HCT116 (cell line): ENCODE measurements at regions not wholly inside any gene's neighbourhood (a gene's known extent, or its start where the extent isn't known, plus 50 kb on each side); places are given as distances from the start of the nearest gene placed in this dataset.

Experiments used
- ATAC-seq: fragments of 200-7000 bp; cut with Tn5 transposase; 2 replicates; pipeline ENCODE4 v1.9.1; 2020; ENCODE audit warnings: mild to moderate bottlenecking, moderate library complexity
- BruUV-seq: library from RNA; stranded (reverse); fragments of 400-500 nt; replicated peaks from 2 replicates; lab custom pipeline; 2021; lab: Mats Ljungman, UMichigan
- CTCF ChIA-PET: fragments of 300-600 bp; sonication (Branson Sonifier 250); formaldehyde crosslinking; loops from one replicate; lab custom pipeline; 2021; ENCODE audit warnings: antibody characterized with exemption; lab: Charles Lee
- POLR2A ChIA-PET: fragments of 300-600, 350-600 bp; sonication (Branson Sonifier 250); formaldehyde crosslinking; loops from one replicate; lab custom pipeline; 2021; ENCODE audit warnings: antibody characterized with exemption; lab: Charles Lee
- RAD21 ChIA-PET, 2 experiments: fragments of 300-600 bp; sonication (Branson Sonifier 250); formaldehyde crosslinking; loops; one replicate each; lab custom pipeline; 2023; ENCODE audit warnings: low total read pairs in 2 of 2; ENCODE audit not compliant: uncharacterized antibody in 2 of 2, unreplicated experiment in 2 of 2, low non-redundant PET in 1 of 2; lab: Charles Lee
- DNase-seq: peaks from one replicate; pipeline ENCODE4 v3.0.0-alpha.2; 2010; ENCODE audit warnings: low read depth, low spot score
- H2AFZ ChIP-seq: fragments of 200-600 bp; shearing (Covaris generic), sonication (generic); 2 replicates; pipeline ENCODE4 v1.6.1; 2017; ENCODE audit warnings: low read depth, mixed run types, mixed read lengths, antibody characterized with exemption, low read length; ENCODE audit not compliant: poor library complexity, severe bottlenecking
- H3K27ac ChIP-seq: 2 replicates; pipeline ENCODE4 v1.5.1; 2012; ENCODE audit warnings: low read depth, low read length
- H3K27me3 ChIP-seq: fragments of 200-600 bp; sonication (generic); 2 replicates; pipeline ENCODE4 v1.6.1; 2016; ENCODE audit warnings: mixed run types, low read length, mixed read lengths; ENCODE audit not compliant: insufficient read depth
- H3K36me3 ChIP-seq, 2 experiments: fragments of 200-500 bp in 1 of 2; fragments of 200-600 bp in 1 of 2; sonication (Bioruptor generic) in 1 of 2; sonication (generic) in 1 of 2; 2 replicates each; pipeline versions ENCODE4 v1.5.1 to v1.6.1; 2014 to 2016; ENCODE audit warnings: low read length in 2 of 2, inconsistent platforms in 1 of 2, mixed read lengths in 1 of 2, mixed run types in 1 of 2; ENCODE audit not compliant: insufficient read depth in 2 of 2, control insufficient read depth in 1 of 2
- H3K4me1 ChIP-seq, 2 experiments: fragments of 200-600 bp in 1 of 2; sonication (generic) in 1 of 2; 2 replicates each; pipeline versions ENCODE4 v1.5.1 to v1.6.1; 2012 to 2017; ENCODE audit warnings: low read length in 2 of 2, inconsistent platforms in 1 of 2, mild to moderate bottlenecking in 1 of 2, mixed read lengths in 1 of 2, mixed run types in 1 of 2, moderate library complexity in 1 of 2; ENCODE audit not compliant: insufficient read depth in 2 of 2, control insufficient read depth in 1 of 2
- H3K4me2 ChIP-seq: fragments of 200-600 bp; sonication (generic); 2 replicates; pipeline ENCODE4 v1.6.1; 2017; ENCODE audit warnings: mixed run types, low read length, mixed read lengths
- H3K4me3 ChIP-seq, 2 experiments: fragments of 200-600 bp in 1 of 2; sonication (generic) in 1 of 2; replicated peaks in 1 of 2; 2 replicates each; pipeline ENCODE4 v1.5.1; 2011 to 2016; ENCODE audit warnings: low read length in 2 of 2, control low read depth in 1 of 2, low read depth in 1 of 2, mild to moderate bottlenecking in 1 of 2, mixed read lengths in 1 of 2, mixed run types in 1 of 2
- H3K79me2 ChIP-seq: fragments of 200-600 bp; sonication (generic); 2 replicates; pipeline ENCODE4 v1.6.1; 2017; ENCODE audit warnings: mild to moderate bottlenecking, mixed run types, low read length, moderate library complexity, mixed read lengths; ENCODE audit not compliant: insufficient read depth
- H3K9ac ChIP-seq: fragments of 200-600 bp; sonication (generic); 2 replicates; pipeline ENCODE4 v1.6.1; 2016; ENCODE audit warnings: low read length, mixed read lengths
- H3K9me2 ChIP-seq: fragments of 200-600 bp; sonication (generic), shearing (Covaris generic); 2 replicates; pipeline ENCODE4 v1.6.1; 2017; ENCODE audit warnings: mixed run types, mild to moderate bottlenecking, moderate library complexity; ENCODE audit not compliant: insufficient read depth
- H3K9me3 ChIP-seq, 2 experiments: fragments of 200-500 bp in 1 of 2; fragments of 200-600 bp in 1 of 2; sonication (Bioruptor generic) in 1 of 2; sonication (generic) in 1 of 2; 2 replicates each; pipeline ENCODE4 v1.6.1; 2014 to 2017; ENCODE audit warnings: low read length in 2 of 2, mixed read lengths in 2 of 2, inconsistent platforms in 1 of 2, low read depth in 1 of 2, mild to moderate bottlenecking in 1 of 2, mixed run types in 1 of 2, moderate library complexity in 1 of 2; ENCODE audit not compliant: control insufficient read depth in 1 of 2, insufficient read depth in 1 of 2
- H4K20me1 ChIP-seq: fragments of 200-600 bp; sonication (generic), shearing (Covaris generic); 2 replicates; pipeline ENCODE4 v1.6.1; 2017; ENCODE audit warnings: mixed run types, mild to moderate bottlenecking, moderate library complexity; ENCODE audit not compliant: insufficient read depth
- ATF3 ChIP-seq: IDR thresholded peaks from 2 replicates; pipeline ENCODE4 v1.6.1; 2012
- CBX3 ChIP-seq: IDR thresholded peaks from 2 replicates; pipeline ENCODE4 v1.6.1; 2012; ENCODE audit warnings: low read depth
- EGR1 ChIP-seq: IDR thresholded peaks from 2 replicates; pipeline ENCODE4 v1.6.1; 2012; ENCODE audit warnings: low read depth
- ELF1 ChIP-seq: IDR thresholded peaks from 2 replicates; pipeline ENCODE4 v1.6.1; 2012; ENCODE audit warnings: low read depth, borderline replicate concordance
- JUND ChIP-seq: IDR thresholded peaks from 2 replicates; pipeline ENCODE4 v1.6.1; 2012
- MAX ChIP-seq: IDR thresholded peaks from 2 replicates; pipeline ENCODE4 v1.6.1; 2012
- POLR2AphosphoS5 ChIP-seq: IDR thresholded peaks from 2 replicates; pipeline ENCODE4 v1.6.1; 2011; ENCODE audit warnings: mild to moderate bottlenecking, low read depth, low read length, moderate library complexity
- RAD21 ChIP-seq: IDR thresholded peaks from 2 replicates; pipeline ENCODE4 v1.6.1; 2012; ENCODE audit warnings: low read depth, mild to moderate bottlenecking
- REST ChIP-seq: IDR thresholded peaks from 2 replicates; pipeline ENCODE4 v1.6.1; 2012; ENCODE audit warnings: low read depth
- SP1 ChIP-seq: IDR thresholded peaks from 2 replicates; pipeline ENCODE4 v1.6.1; 2012; ENCODE audit warnings: low read depth
- SRF ChIP-seq: IDR thresholded peaks from 2 replicates; pipeline ENCODE4 v1.6.1; 2012; ENCODE audit warnings: low read depth
- TCF7L2 ChIP-seq: IDR thresholded peaks from 2 replicates; pipeline ENCODE4 v1.7.0; 2011; ENCODE audit warnings: borderline replicate concordance, inconsistent platforms; ENCODE audit not compliant: insufficient read depth, insufficient read length; ENCODE audit errors: extremely low read depth
- ZFX ChIP-seq: fragments of 450-650 bp; IDR thresholded peaks from 2 replicates; pipeline ENCODE4 v1.6.1; 2017
- intact Hi-C: fragments of 100-400 bp; cut with micrococcal nuclease; formaldehyde crosslinking; loops from 2 replicates; pipeline ENCODE4 v1.10.0; 2022

DNA sequence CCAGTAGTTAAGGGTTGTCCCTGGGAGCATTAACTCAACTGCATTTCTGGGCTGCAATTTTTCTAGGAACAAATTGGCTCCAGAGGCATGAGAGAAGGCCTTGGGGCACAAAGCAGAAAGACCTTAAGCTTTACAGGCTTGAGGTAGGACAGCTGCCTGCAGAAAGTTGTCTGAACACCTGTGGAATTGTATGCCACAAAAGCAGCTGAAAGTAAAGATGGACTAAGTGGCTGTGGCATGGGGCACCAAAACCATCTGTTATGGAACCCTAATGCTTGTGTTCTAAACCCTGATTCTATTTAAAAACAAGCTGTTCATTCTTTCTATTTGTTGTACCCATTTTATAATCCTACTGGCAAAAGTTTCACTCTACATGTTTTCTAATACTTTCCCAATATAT, 515.2 kb downstream of the GLUD2 start:
- Histone ChIP-seq H3K27me3 (no peaks in the 10 kb centered on the region), H3K4me2 (no peak overlapping the region), H3K9me3 (no peaks in the 10 kb centered on the region), H3K4me1 (no peaks in the 10 kb centered on the region), H3K27ac (no peak overlapping the region), H3K36me3 (no peaks in the 10 kb centered on the region), H3K4me3 (no peak overlapping the region), H3K79me2 (no peaks in the 10 kb centered on the region), H4K20me1 (no peaks in the 10 kb centered on the region), H3K9ac (no peak overlapping the region), H3K9me2 (no peaks in the 10 kb centered on the region), H2AFZ (no peak overlapping the region)
- TF ChIP-seq SRF: no peak
- TF ChIP-seq POLR2AphosphoS5: no peak
- no peak for TF ChIP-seq JUND
- TF ChIP-seq ELF1: no peak
- no peak for TF ChIP-seq SP1
- TF ChIP-seq REST: no peak
- no peak for TF ChIP-seq MAX
- no peak for TF ChIP-seq TCF7L2
- TF ChIP-seq ATF3: no peak
- TF ChIP-seq ZFX: no peak
- no peak for TF ChIP-seq EGR1
- TF ChIP-seq CBX3: no peak
- no peak for TF ChIP-seq RAD21
- no TSS peak for BruUV-seq
- ChIA-PET RAD21 (no interaction called here), POLR2A (no interaction called here), CTCF (no interaction called here)
- intact Hi-C loops: no loop called here
- ATAC-seq (no peak), DNase-seq (no peak)
